HK-2 (cell line): ENCODE measurements at regions not wholly inside any gene's neighbourhood (a gene's known extent, or its start where the extent isn't known, plus 50 kb on each side); places are given as distances from the start of the nearest gene placed in this dataset.

ENCODE experiments used
- DNase-seq: peaks from one replicate; pipeline ENCODE4 v3.0.0-alpha.2; 2018; ENCODE audit not compliant: unreplicated experiment

DNA sequence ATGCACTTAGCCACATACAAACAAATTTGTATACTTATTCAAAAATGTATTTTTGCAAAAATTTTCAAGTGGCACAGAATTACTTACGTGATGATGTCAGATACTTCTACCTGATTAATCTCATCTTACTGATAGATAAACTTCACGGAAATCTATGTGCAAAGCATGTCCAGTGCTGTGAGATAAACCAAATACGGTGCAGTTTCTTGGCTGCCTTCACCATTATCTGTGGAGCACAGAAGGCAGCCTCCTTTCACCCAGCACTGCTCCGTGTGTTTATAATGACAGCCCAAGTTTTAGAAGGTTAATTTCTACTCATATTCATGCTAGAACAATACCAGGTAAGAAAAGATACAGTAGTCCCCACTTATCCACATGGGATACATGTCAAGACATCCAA lies 59.0 kb upstream of the PDE10A start:
- DNase-seq, result no peak

DNA sequence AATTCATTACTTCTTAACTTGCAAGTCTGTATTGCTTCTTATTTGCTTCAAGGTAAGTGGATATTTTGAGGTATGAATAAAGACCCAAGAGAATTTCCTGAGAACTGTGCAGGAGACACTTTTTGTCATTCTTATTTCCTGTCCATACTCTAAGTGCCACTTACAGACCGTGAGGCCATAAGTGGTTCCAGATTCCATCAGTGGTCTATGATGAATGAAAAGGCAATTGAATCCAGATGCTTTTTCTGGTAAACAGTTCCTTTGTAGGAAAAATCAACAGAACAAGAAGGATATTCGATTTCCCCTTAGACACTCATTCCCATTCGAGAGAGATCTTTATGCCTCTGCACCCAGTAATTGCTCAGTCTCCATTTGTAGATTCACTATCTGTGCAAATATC lies 58.3 kb upstream of the PDE10A start:
- DNase-seq, result no peak

DNA sequence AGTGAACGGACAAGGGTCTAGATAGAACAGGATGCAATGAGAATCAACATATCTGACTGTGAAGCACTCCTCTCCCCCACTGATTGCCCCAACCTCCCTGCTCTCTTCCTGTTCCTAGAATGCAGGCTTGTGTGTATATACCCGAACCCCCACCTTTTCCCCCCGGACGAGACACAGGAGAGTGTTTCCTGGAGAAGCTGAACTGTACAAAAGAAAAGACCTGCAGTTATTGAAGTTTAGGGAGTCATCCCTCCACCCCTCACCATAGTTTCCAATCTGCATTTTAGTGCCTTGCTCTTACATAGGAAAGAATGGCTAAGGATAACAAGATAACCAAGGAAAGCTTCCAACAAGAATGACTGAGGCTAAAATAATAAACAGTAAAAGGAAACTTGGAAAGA lies 55.5 kb upstream of the PDE10A start:
- no peak for DNase-seq

DNA sequence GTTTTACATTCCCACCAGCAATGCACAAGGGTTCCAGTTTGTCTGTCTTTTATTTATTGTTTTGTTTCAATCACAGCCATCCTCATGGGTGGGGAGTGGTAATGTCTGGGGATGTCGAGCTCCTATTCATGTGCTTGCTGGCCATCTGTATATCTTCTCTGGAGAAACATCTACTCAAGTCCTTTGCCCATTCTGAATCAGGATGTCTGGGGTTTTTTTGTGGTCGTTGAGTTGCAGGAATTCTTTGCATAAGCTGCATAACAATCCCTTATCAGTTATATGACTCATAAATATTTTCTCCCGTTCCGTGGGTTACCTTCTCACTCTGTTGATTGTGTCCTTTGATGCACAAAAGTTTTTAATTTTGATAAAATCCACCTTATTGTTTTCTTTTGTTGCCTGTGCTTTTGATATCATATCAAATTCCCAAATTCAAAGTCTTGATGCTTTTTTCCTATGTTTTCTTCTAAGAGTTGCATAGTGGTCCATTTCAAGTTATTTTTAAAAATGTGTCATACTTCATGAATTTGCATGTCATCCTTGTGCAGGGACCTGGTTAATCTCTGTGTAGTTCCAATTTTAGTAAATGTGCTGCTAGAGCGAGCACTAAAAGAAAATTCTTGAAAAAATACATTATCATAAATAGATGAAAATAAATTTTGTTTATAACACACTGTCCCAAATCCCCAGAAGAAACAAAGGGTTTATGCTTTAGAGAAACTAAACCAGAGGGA lies 54.9 kb upstream of the PDE10A start:
- DNase-seq, result no peak

DNA sequence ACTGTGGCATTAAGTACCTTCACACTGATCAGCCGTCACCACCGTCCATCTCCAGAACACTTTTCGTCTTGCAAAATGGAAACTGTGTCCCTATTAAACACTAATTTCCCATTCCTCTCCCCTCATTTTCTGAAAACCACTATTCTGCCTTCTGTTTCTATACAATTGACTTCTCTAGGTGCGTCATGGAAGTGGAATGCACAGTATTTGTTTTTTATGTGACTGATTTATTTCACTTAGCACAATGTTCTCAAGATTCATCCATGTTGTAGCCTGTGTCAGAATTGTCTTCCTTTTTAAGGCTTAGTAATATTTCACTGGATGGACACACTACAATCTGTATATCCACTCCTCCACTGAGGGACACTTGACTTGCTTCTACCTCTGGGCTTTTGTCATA lies 53.8 kb upstream of the PDE10A start:
- no peak for DNase-seq

DNA sequence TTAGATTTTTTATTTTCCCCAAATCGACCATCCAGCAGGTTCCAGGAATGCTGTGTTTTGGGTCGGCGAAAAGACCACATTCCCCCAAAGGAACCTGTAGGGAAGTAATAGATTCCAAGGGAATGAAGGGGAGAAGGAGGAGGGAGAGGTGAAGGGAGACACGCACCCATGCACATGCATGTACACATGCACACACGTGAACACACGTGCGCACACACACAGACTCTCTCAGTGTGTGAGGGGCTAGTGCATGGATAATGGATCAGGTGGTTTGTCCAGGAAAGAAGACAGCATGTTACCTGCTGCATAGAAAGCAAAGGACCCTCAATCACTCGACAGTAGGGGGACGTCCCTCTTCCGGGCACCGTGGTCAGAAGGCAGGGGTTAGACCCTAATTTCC lies 52.4 kb upstream of the PDE10A start:
- DNase-seq, result no peak

DNA sequence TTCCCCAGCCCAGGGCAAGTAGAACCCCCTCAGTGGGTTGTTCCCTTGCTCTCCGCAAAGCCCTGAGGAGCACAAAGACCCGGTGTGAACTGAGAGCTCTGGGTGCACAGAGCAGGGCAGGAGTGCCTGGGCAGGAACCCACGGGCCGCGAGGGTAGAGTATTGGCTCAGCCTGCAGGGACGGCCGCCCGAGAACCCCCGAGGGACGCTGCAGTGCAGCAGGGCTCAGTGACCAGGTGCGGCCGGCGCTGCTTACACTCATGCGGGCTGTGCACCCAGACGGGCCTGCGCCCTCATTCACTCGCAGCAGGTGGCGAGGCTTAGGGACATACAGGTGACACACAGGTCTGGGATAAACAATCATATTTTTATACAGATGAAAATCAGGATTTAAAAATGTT lies 51.9 kb upstream of the PDE10A start:
- no peak for DNase-seq

DNA sequence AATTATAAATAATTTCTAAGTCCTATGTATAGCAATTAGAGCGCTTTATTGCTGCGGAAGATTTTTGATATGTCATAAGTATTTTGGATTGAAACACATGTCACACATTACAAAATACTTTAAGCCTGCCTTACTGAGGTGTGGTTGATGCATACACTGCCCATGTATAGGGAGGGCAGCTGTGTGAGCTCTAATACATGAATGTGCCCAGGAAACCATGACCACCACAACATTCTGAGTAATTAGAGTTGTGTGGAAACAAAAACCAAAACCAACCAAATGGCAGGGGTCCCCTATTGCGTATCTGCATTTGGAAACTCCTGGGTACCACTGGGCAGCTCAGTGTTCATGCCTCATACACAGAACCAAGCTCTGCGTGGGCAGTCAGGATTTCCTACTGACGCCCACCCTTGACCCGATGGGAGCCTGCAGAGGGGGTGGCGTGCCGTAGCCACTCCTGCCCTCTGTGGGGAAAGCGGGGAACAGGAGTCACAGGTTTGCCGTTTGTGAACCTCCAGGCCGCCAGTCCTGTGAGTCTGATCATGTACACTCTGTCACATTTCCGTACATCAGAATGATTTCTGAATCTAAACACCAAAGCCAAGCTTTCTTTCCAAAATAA lies 50.9 kb upstream of the PDE10A start:
- DNase-seq, result no peak
